ENCODE measurements at regions not wholly inside any gene's neighbourhood (a gene's known extent, or its start where the extent isn't known, plus 50 kb on each side); places are given as distances from the start of the nearest gene placed in this dataset.

DNA sequence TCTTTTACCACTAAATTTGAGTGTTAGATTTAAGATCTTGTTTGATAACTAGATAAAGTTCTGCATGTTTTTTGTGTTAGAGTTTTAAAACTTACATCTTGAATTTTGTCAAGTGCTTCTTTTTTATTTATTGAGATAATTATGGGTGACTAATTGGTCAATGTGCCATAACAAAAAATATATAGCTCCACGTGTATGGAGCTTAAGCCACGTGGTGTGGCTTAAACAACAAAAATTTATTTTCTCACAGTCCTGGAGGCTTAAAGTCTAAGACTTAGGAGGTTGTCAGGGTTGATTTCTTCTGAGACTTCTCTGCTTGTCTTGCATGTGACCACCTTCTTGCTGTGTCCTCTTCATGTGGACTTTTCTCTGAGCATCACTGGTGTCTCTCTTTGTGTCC is 1425.2 kb downstream of the CDY2B start:
- TF ChIP-seq, protein P1, sequence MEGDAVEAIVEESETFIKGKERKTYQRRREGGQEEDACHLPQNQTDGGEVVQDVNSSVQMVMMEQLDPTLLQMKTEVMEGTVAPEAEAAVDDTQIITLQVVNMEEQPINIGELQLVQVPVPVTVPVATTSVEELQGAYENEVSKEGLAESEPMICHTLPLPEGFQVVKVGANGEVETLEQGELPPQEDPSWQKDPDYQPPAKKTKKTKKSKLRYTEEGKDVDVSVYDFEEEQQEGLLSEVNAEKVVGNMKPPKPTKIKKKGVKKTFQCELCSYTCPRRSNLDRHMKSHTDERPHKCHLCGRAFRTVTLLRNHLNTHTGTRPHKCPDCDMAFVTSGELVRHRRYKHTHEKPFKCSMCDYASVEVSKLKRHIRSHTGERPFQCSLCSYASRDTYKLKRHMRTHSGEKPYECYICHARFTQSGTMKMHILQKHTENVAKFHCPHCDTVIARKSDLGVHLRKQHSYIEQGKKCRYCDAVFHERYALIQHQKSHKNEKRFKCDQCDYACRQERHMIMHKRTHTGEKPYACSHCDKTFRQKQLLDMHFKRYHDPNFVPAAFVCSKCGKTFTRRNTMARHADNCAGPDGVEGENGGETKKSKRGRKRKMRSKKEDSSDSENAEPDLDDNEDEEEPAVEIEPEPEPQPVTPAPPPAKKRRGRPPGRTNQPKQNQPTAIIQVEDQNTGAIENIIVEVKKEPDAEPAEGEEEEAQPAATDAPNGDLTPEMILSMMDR (IDR thresholded peaks at IDR 0.05; ENCODE audit: low read depth, low read length), result no peak
- TF ChIP-seq EZH2phosphoT487 (IDR thresholded peaks at IDR 0.05; ENCODE audit: low read depth), result no peak
